ENCODE measurements at regions not wholly inside any gene's neighbourhood (a gene's known extent, or its start where the extent isn't known, plus 50 kb on each side); places are given as distances from the start of the nearest gene placed in this dataset.
"Not testable (repeated sequence)": the region's sequence is repeated elsewhere in the genome, so short reads cannot be mapped to it uniquely, and the experiment has no call there.

GRCh38 chr1:145505663-145506647 is 80.6 kb upstream of the NBPF20 start:
- TF ChIP-seq CTCF (IDR thresholded peaks at IDR 0.05); EZH2 (IDR thresholded peaks at IDR 0.05; ENCODE audit: borderline replicate concordance, insufficient read depth, low read depth, low read length, poor library complexity, severe bottlenecking): not testable (repeated sequence)

Data from B cell (primary cell).